GM23248 (cell line): ENCODE measurements at regions not wholly inside any gene's neighbourhood (a gene's known extent, or its start where the extent isn't known, plus 50 kb on each side); places are given as distances from the start of the nearest gene placed in this dataset.

Source experiments
- EZH2 ChIP-seq: fragments of 200-600 bp; sonication (generic); IDR thresholded peaks from 2 replicates; pipeline ENCODE4 v1.6.1; 2018; ENCODE audit warnings: antibody characterized with exemption, mild to moderate bottlenecking; ENCODE audit not compliant: insufficient read depth, poor library complexity, severe bottlenecking
- EZH2phosphoT487 ChIP-seq: fragments of 200-600 bp; sonication (generic); IDR thresholded peaks from 2 replicates; pipeline ENCODE4 v1.6.1; 2018; ENCODE audit warnings: antibody characterized with exemption, moderate library complexity, mild to moderate bottlenecking, low read depth; ENCODE audit not compliant: insufficient read depth

DNA sequence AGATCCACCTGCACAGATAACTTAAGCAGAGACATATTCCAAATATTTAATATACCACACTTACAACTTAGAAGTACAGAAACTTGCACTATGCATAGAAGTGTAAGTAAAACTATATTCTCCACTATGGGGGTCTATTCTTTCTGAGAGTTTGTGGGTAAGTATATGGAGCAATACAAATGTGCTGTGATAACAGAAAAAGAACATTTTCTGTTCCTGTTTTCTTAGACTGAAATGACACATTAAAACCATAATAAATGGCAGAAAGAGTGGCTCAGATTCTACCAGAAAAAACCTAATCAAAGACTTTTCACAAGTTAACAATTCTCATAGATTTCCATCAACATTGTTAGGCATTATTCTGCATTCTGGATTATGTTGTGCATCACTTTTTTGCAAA, 96.6 kb upstream of the WNT7A start:
- no peak for TF ChIP-seq EZH2
- TF ChIP-seq EZH2phosphoT487: no peak
